Kidney capillary endothelial cell (primary cell): ENCODE measurements at regions not wholly inside any gene's neighbourhood (a gene's known extent, or its start where the extent isn't known, plus 50 kb on each side); places are given as distances from the start of the nearest gene placed in this dataset.
"Not testable (repeated sequence)": the region's sequence is repeated elsewhere in the genome, so short reads cannot be mapped to it uniquely, and the experiment has no call there.

Experiments used
- DNase-seq: peaks from one replicate; pipeline ENCODE4 v3.0.0-alpha.2; 2018; ENCODE audit warnings: low spot score

- DNase-seq, result no peak
Observed at GRCh38 chr4:174183259-174183658, 100.2 kb downstream of the FBXO8 start.

- DNase-seq, result no peak
Observed at GRCh38 chr4:174181827-174182226, 101.6 kb downstream of the FBXO8 start.

GRCh38 chr4:174177536-174177935, 105.9 kb downstream of the FBXO8 start:
- DNase-seq, result no peak

GRCh38 chr4:174175836-174176235, 107.6 kb downstream of the FBXO8 start:
- not testable (repeated sequence) for DNase-seq

- no peak for DNase-seq
Observed at GRCh38 chr4:174173360-174173759, 110.1 kb downstream of the FBXO8 start.

GRCh38 chr4:174172274-174172673, 111.2 kb downstream of the FBXO8 start:
- no peak for DNase-seq

- DNase-seq, result no peak
Observed at GRCh38 chr4:174170906-174171305, 112.6 kb downstream of the FBXO8 start.

GRCh38 chr4:174170091-174170490, 113.4 kb downstream of the FBXO8 start:
- no peak for DNase-seq

GRCh38 chr4:174157106-174157607, 126.3 kb downstream of the FBXO8 start:
- DNase-seq, result no peak

GRCh38 chr4:174156239-174156826, 127.1 kb downstream of the FBXO8 start:
- peak; percentile 26 for DNase-seq

GRCh38 chr4:174154215-174154854, 129.1 kb downstream of the FBXO8 start:
- no peak for DNase-seq

- DNase-seq, result no peak
Observed at GRCh38 chr4:174152717-174153466, 130.6 kb downstream of the FBXO8 start.

- DNase-seq, result no peak
Observed at GRCh38 chr4:174147863-174148262, 135.6 kb downstream of the FBXO8 start.

GRCh38 chr4:174144106-174144505, 139.4 kb downstream of the FBXO8 start:
- DNase-seq, result no peak

GRCh38 chr4:174141876-174142275, 141.6 kb downstream of the FBXO8 start:
- no peak for DNase-seq

- no peak for DNase-seq
Observed at GRCh38 chr4:174138616-174139015, 144.9 kb downstream of the FBXO8 start.

GRCh38 chr4:174137698-174138097, 145.8 kb downstream of the FBXO8 start:
- no peak for DNase-seq

- no peak for DNase-seq
Observed at GRCh38 chr4:174135936-174136406, 147.5 kb downstream of the FBXO8 start.

GRCh38 chr4:174135530-174135929, 147.9 kb downstream of the FBXO8 start:
- DNase-seq, result no peak

GRCh38 chr4:174134361-174134760, 149.1 kb downstream of the FBXO8 start:
- DNase-seq, result no peak

- no peak for DNase-seq
Observed at GRCh38 chr4:174133551-174133950, 149.9 kb downstream of the FBXO8 start.

- DNase-seq, result no peak
Observed at GRCh38 chr4:174131901-174132300, 151.6 kb downstream of the FBXO8 start.

GRCh38 chr4:174122705-174123104, 160.8 kb downstream of the FBXO8 start:
- DNase-seq, result no peak
